ENCODE measurements at regions not wholly inside any gene's neighbourhood (a gene's known extent, or its start where the extent isn't known, plus 50 kb on each side); places are given as distances from the start of the nearest gene placed in this dataset.

- Mint-ChIP-seq H3K4me1 (peaks cover 3 to 15% (median 9%) of the 10 kb centered on the region in 4 donors), H3K36me3 (no peaks in the 10 kb centered on the region), H3K27ac (no peak overlapping the region), H3K9me3 (no peaks in the 10 kb centered on the region), H3K4me3 (no peak overlapping the region), H3K27me3 (peaks cover 5% of the 10 kb centered on the region)
- Histone ChIP-seq H3K4me1 (ENCODE audit: control insufficient read depth, insufficient read depth, low read length, poor library complexity, severe bottlenecking) (peaks cover 8% of the 10 kb centered on the region), H3K9me3 (ENCODE audit: control insufficient read depth in 2 of 2, low read length in 2 of 2) (no peaks in the 10 kb centered on the region), H3K27me3 (ENCODE audit: control insufficient read depth, insufficient read depth, low read length) (peaks cover 7% of the 10 kb centered on the region), H3K36me3 (ENCODE audit: control insufficient read depth, insufficient read depth, low read length) (no peaks in the 10 kb centered on the region), H3K4me3 (ENCODE audit: low read depth, low read length) (no peak overlapping the region), H3K27ac (ENCODE audit: insufficient read depth, low read length, poor library complexity, severe bottlenecking) (no peak overlapping the region)
- ATAC-seq (ENCODE audit: low read depth in 2 of 2) (no peak), DNase-seq (no peak)
These were observed 115.6 kb upstream of the SIRPA start for GRCh38 chr20:1779567-1779966.

- H3K4me3 ChIP-seq (ENCODE audit: low read depth, low read length): no peak overlapping the region
- no peaks in the 10 kb centered on the region for H3K36me3 ChIP-seq (ENCODE audit: control insufficient read depth, insufficient read depth, low read length)
- peaks cover 3 to 15% (median 9%) of the 10 kb centered on the region in 4 donors for H3K4me1 Mint-ChIP-seq
These were observed 116.9 kb upstream of the SIRPA start for GRCh38 chr20:1778338-1778737.

GRCh38 chr20:1777476-1777820, 117.8 kb upstream of the SIRPA start:
- no peak for ATAC-seq (ENCODE audit: low read depth in 2 of 2)
- Mint-ChIP-seq H3K27ac (peak overlapping the region in 2 of 3 donors; percentile 10 to 79), H3K4me3 (peak overlapping the region; percentile 80 to 88 (median 82)), H3K27me3 (peaks cover 5% of the 10 kb centered on the region), H3K9me3 (no peaks in the 10 kb centered on the region), H3K36me3 (no peaks in the 10 kb centered on the region), H3K4me1 (peaks cover 3 to 15% (median 9%) of the 10 kb centered on the region in 4 donors)
- Histone ChIP-seq H3K27ac (ENCODE audit: insufficient read depth, low read length, poor library complexity, severe bottlenecking) (no peak overlapping the region), H3K27me3 (ENCODE audit: control insufficient read depth, insufficient read depth, low read length) (no peaks in the 10 kb centered on the region), H3K36me3 (ENCODE audit: control insufficient read depth, insufficient read depth, low read length) (no peaks in the 10 kb centered on the region), H3K9me3 (ENCODE audit: control insufficient read depth in 2 of 2, low read length in 2 of 2) (no peaks in the 10 kb centered on the region), H3K4me3 (ENCODE audit: low read depth, low read length) (peak overlapping the region; percentile 47), H3K4me1 (ENCODE audit: control insufficient read depth, insufficient read depth, low read length, poor library complexity, severe bottlenecking) (peaks cover 8% of the 10 kb centered on the region)
- DNase-seq: no peak

More at GRCh38 chr20:1778338-1778737, 116.9 kb upstream of the SIRPA start:
- no peak for DNase-seq
- Histone ChIP-seq H3K27me3 (ENCODE audit: control insufficient read depth, insufficient read depth, low read length) (no peaks in the 10 kb centered on the region), H3K4me1 (ENCODE audit: control insufficient read depth, insufficient read depth, low read length, poor library complexity, severe bottlenecking) (peaks cover 8% of the 10 kb centered on the region), H3K9me3 (ENCODE audit: control insufficient read depth in 2 of 2, low read length in 2 of 2) (no peaks in the 10 kb centered on the region), H3K27ac (ENCODE audit: insufficient read depth, low read length, poor library complexity, severe bottlenecking) (no peak overlapping the region)
- no peak for ATAC-seq (ENCODE audit: low read depth in 2 of 2)
- H3K4me3 Mint-ChIP-seq: peak overlapping the region in 1 of 4 donors; percentile 19
- H3K36me3 Mint-ChIP-seq: no peaks in the 10 kb centered on the region
- H3K27ac Mint-ChIP-seq: no peak overlapping the region
- H3K27me3 Mint-ChIP-seq: peaks cover 5% of the 10 kb centered on the region
- H3K9me3 Mint-ChIP-seq: no peaks in the 10 kb centered on the region

- peak overlapping the region; percentile 80 to 88 (median 82) for H3K4me3 Mint-ChIP-seq
- peak overlapping the region in 2 of 3 donors; percentile 67 to 79 for H3K27ac Mint-ChIP-seq
- H3K36me3 Mint-ChIP-seq: no peaks in the 10 kb centered on the region
- Histone ChIP-seq H3K27me3 (ENCODE audit: control insufficient read depth, insufficient read depth, low read length) (no peaks in the 10 kb centered on the region), H3K27ac (ENCODE audit: insufficient read depth, low read length, poor library complexity, severe bottlenecking) (peak overlapping the region; percentile 14), H3K4me3 (ENCODE audit: low read depth, low read length) (peak overlapping the region; percentile 47), H3K9me3 (ENCODE audit: control insufficient read depth in 2 of 2, low read length in 2 of 2) (no peaks in the 10 kb centered on the region), H3K4me1 (ENCODE audit: control insufficient read depth, insufficient read depth, low read length, poor library complexity, severe bottlenecking) (peaks cover 8% of the 10 kb centered on the region), H3K36me3 (ENCODE audit: control insufficient read depth, insufficient read depth, low read length) (no peaks in the 10 kb centered on the region)
- peak; percentile 80 to 90 for ATAC-seq (ENCODE audit: low read depth in 2 of 2)
- DNase-seq: peak; percentile 67 to 81 (median 79)
- peaks cover 3 to 15% (median 9%) of the 10 kb centered on the region in 4 donors for H3K4me1 Mint-ChIP-seq
- no peaks in the 10 kb centered on the region for H3K9me3 Mint-ChIP-seq
- peaks cover 6% of the 10 kb centered on the region for H3K27me3 Mint-ChIP-seq
These were observed 118.3 kb upstream of the SIRPA start for GRCh38 chr20:1776681-1777475.

GRCh38 chr20:1775117-1775516, 117.5 kb upstream of the SIRPG start:
- Histone ChIP-seq H3K27me3 (ENCODE audit: control insufficient read depth, insufficient read depth, low read length) (peaks cover 3% of the 10 kb centered on the region), H3K36me3 (ENCODE audit: control insufficient read depth, insufficient read depth, low read length) (no peaks in the 10 kb centered on the region), H3K4me1 (ENCODE audit: control insufficient read depth, insufficient read depth, low read length, poor library complexity, severe bottlenecking) (peaks cover 8% of the 10 kb centered on the region), H3K27ac (ENCODE audit: insufficient read depth, low read length, poor library complexity, severe bottlenecking) (no peak overlapping the region), H3K9me3 (ENCODE audit: control insufficient read depth in 2 of 2, low read length in 2 of 2) (no peaks in the 10 kb centered on the region), H3K4me3 (ENCODE audit: low read depth, low read length) (no peak overlapping the region)
- Mint-ChIP-seq H3K4me1 (peaks cover 3 to 15% (median 9%) of the 10 kb centered on the region in 4 donors), H3K27me3 (peaks cover 9% of the 10 kb centered on the region), H3K9me3 (no peaks in the 10 kb centered on the region), H3K27ac (no peak overlapping the region), H3K4me3 (peak overlapping the region in 2 of 4 donors; percentile 7 to 21), H3K36me3 (no peaks in the 10 kb centered on the region)
- no peak for ATAC-seq (ENCODE audit: low read depth in 2 of 2)
- no peak for DNase-seq

GRCh38 chr20:1774479-1774878, 116.9 kb upstream of the SIRPG start:
- Histone ChIP-seq H3K27ac (ENCODE audit: insufficient read depth, low read length, poor library complexity, severe bottlenecking) (no peak overlapping the region), H3K36me3 (ENCODE audit: control insufficient read depth, insufficient read depth, low read length) (no peaks in the 10 kb centered on the region), H3K4me1 (ENCODE audit: control insufficient read depth, insufficient read depth, low read length, poor library complexity, severe bottlenecking) (peaks cover 8% of the 10 kb centered on the region), H3K9me3 (ENCODE audit: control insufficient read depth in 2 of 2, low read length in 2 of 2) (no peaks in the 10 kb centered on the region), H3K4me3 (ENCODE audit: low read depth, low read length) (no peak overlapping the region), H3K27me3 (ENCODE audit: control insufficient read depth, insufficient read depth, low read length) (peaks cover 5% of the 10 kb centered on the region)
- peaks cover 3 to 15% (median 9%) of the 10 kb centered on the region in 4 donors for H3K4me1 Mint-ChIP-seq
- no peaks in the 10 kb centered on the region for H3K36me3 Mint-ChIP-seq
- no peak for ATAC-seq (ENCODE audit: low read depth in 2 of 2)
- H3K27ac Mint-ChIP-seq: no peak overlapping the region
- no peak overlapping the region for H3K4me3 Mint-ChIP-seq
- H3K9me3 Mint-ChIP-seq: no peaks in the 10 kb centered on the region
- peaks cover 9% of the 10 kb centered on the region for H3K27me3 Mint-ChIP-seq
- no peak for DNase-seq

GRCh38 chr20:1773816-1774215, 116.2 kb upstream of the SIRPG start:
- Mint-ChIP-seq H3K4me3 (no peak overlapping the region), H3K27me3 (peaks cover 9% of the 10 kb centered on the region), H3K4me1 (peaks cover 3 to 15% (median 9%) of the 10 kb centered on the region in 4 donors), H3K36me3 (no peaks in the 10 kb centered on the region), H3K27ac (no peak overlapping the region), H3K9me3 (no peaks in the 10 kb centered on the region)
- no peaks in the 10 kb centered on the region for H3K36me3 ChIP-seq (ENCODE audit: control insufficient read depth, insufficient read depth, low read length)
- H3K9me3 ChIP-seq (ENCODE audit: control insufficient read depth in 2 of 2, low read length in 2 of 2): no peaks in the 10 kb centered on the region
- no peak overlapping the region for H3K4me3 ChIP-seq (ENCODE audit: low read depth, low read length)
- no peak for ATAC-seq (ENCODE audit: low read depth in 2 of 2)
- H3K27me3 ChIP-seq (ENCODE audit: control insufficient read depth, insufficient read depth, low read length): peaks cover 5% of the 10 kb centered on the region
- peaks cover 8% of the 10 kb centered on the region for H3K4me1 ChIP-seq (ENCODE audit: control insufficient read depth, insufficient read depth, low read length, poor library complexity, severe bottlenecking)
- no peak for DNase-seq
- no peak overlapping the region for H3K27ac ChIP-seq (ENCODE audit: insufficient read depth, low read length, poor library complexity, severe bottlenecking)

GRCh38 chr20:1769491-1769890, 111.9 kb upstream of the SIRPG start:
- Histone ChIP-seq H3K27me3 (ENCODE audit: control insufficient read depth, insufficient read depth, low read length) (peaks cover 5% of the 10 kb centered on the region), H3K27ac (ENCODE audit: insufficient read depth, low read length, poor library complexity, severe bottlenecking) (no peak overlapping the region), H3K36me3 (ENCODE audit: control insufficient read depth, insufficient read depth, low read length) (no peaks in the 10 kb centered on the region), H3K9me3 (ENCODE audit: control insufficient read depth in 2 of 2, low read length in 2 of 2) (no peaks in the 10 kb centered on the region), H3K4me1 (ENCODE audit: control insufficient read depth, insufficient read depth, low read length, poor library complexity, severe bottlenecking) (no peaks in the 10 kb centered on the region), H3K4me3 (ENCODE audit: low read depth, low read length) (no peak overlapping the region)
- H3K4me1 Mint-ChIP-seq: peaks cover 0 to under 1% (median under 1%) of the 10 kb centered on the region in 4 donors
- H3K27me3 Mint-ChIP-seq: peaks cover 9% of the 10 kb centered on the region
- ATAC-seq (ENCODE audit: low read depth in 2 of 2) (no peak), DNase-seq (no peak)
- no peaks in the 10 kb centered on the region for H3K9me3 Mint-ChIP-seq
- no peaks in the 10 kb centered on the region for H3K36me3 Mint-ChIP-seq
- H3K27ac Mint-ChIP-seq: peak overlapping the region in 1 of 3 donors; percentile 23
- no peak overlapping the region for H3K4me3 Mint-ChIP-seq

Measured in CD4-positive, CD25-positive, alpha-beta regulatory T cell (primary cell).